ENCODE measurements at regions not wholly inside any gene's neighbourhood (a gene's known extent, or its start where the extent isn't known, plus 50 kb on each side); places are given as distances from the start of the nearest gene placed in this dataset.

DNA sequence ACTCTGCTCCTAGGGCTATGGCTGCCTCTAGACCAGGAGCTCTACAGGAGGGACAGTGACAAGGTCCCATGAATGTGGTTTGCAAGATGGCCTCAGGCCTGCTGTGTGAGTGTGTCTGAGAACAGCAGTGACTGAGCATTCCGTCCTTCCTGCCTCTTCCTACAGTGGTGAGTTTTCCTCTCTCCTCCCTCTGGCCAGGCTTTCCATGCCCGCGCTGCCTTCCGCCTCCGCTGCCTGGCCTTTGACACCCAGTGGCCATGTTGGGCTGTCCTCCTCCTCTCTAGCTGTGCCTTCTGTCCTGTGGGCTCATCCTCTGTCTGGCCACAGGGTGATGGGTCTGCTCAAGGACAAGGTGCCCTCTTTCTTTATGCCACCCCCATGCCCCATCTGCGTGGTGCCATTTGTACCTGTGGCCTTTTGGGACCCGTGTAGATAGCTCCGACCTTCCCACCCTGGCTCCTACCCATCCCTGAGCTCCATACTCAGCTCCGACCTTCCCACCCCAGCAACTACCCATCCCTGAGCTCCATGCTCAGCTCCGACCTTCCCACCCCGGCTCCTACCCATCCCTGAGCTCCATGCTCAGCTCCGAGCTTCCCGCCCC is 970.4 kb downstream of the BRD1 start:
- FAIRE-seq: no peak

DNA sequence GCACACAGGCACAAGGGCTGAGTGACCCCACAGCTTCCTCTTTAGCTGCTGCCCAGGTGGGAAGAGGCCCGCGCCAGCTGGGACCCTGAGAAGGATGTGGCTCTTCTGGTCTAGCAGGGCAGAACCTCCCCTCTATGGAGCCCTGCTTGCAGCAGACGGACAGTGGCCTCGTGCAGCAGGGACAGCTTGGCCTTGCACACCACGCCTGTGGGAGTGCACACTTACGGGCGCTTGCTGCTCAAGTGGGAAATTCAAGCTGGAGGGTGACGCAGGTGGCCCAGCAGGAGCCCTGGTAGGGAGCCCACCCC is 971.4 kb downstream of the BRD1 start:
- DNase-seq (ENCODE audit: insufficient read length, low spot score) (no peak), FAIRE-seq (no peak)

More for the DNA sequence above, 970.4 kb downstream of the BRD1 start:
- DNase-seq (ENCODE audit: insufficient read length, low spot score): no peak

DNA sequence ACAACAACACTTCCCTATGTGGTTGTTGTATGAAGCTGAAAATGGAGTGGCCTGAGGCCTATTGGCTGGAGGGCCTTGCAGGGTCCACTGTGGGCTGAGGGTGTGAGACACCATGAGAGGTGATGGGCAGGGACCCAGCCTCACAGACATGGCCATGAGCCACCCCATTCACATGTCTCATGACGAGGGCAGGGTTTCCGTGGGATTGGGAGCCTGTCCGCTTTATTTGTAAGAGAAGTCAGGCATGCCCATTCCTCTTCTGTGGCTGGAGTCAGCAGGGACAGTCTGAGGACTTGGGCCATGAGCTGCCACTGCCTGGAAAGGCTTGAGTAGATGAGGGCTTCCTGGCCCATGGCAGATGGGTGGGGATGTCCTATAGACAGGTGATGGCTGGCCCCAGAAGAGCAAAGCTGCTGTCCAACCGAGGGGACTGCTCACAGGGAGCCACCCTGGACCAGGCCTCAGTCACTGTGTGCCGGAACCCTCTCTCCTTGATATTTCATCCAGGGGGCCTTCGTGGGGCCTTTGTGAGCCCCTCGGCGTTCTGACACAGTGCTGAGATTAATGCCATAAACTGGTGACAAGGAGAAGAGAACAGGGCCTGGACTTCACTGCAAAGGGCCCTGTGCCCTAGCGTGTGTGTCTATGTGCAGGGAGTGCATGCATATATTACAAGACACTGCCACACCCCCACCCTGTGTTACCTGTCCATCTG is 971.9 kb downstream of the BRD1 start:
- DNase-seq (ENCODE audit: insufficient read length, low spot score) (no peak), FAIRE-seq (no peak)

DNA sequence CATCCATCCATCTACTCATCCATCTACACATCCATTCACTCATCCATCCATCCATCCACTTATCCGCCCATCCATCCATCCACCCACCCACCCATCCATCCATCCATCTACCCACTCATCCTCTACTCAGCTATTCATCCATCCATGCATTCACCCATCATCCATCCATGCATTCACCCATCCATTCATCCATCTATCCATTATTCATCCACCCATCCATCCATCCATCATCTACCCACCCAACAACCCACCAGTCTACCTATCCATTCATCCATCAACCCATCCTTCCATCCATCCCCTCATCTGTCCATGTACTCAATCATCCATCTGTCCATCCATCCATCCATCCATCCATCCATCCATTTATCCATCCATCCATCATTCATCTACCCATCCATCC is 972.7 kb downstream of the BRD1 start:
- no peak for FAIRE-seq
- DNase-seq (ENCODE audit: insufficient read length, low spot score): no peak

DNA sequence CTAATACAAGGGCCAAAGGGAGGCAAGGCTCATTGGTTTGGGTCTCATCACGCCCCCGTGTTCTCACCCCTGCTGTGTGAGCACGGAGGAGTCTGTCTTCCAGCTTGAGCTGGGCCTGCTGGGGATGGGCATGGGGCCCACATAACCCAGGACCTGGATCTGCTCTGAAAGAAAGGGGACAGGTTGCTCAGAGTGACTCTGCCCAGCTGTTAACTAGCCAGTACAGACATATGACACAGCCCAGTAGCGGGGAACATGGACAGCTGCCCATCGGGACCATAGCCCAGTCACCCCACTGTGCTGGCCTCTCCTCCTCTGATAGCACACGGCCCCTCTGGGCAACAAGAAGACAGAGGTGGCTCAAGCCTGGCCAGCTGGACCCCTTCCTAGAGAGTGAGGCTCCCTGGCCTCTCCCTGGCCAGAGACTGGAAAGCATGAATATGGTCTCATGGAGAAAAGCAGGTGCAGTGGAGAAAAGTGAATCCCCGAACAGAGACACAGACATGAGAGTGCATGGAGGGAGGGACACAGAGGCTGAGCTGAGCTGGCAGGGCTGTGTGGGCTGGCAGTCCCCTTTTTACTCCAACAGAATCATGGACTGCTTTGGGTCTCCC is 973.9 kb downstream of the BRD1 start:
- no peak for DNase-seq (ENCODE audit: insufficient read length, low spot score)
- FAIRE-seq: no peak

DNA sequence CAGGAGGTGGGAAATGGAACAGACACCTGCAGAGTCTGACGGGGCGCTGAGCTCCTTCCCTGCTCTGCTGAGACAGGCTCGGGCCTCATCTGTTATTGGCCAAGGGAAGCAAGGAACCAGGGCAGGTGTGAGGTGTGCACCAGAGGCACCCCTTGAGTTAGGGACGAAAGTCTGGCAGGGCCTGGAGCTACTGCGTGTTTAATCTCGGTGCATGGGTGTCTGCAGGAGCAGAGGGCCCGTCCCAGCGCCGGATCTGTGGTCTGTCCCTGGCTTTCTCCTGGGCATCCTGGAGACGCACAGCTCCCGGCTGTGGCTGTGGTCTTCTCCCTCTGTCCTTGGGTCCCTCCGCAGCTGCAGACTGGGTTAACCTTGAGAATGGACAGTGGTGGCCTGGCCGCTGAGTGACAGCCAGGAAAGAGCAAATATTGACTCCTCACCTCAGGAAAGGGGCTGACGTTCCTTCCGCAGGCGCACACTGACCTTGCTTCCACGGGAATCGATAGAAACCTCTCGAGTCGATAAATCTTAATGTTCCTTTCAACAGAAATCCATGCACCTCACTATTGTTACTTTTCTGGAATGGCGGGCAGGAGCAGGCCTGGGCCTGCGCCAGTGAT is 975.6 kb downstream of the BRD1 start:
- no peak for DNase-seq (ENCODE audit: insufficient read length, low spot score)
- no peak for FAIRE-seq

DNA sequence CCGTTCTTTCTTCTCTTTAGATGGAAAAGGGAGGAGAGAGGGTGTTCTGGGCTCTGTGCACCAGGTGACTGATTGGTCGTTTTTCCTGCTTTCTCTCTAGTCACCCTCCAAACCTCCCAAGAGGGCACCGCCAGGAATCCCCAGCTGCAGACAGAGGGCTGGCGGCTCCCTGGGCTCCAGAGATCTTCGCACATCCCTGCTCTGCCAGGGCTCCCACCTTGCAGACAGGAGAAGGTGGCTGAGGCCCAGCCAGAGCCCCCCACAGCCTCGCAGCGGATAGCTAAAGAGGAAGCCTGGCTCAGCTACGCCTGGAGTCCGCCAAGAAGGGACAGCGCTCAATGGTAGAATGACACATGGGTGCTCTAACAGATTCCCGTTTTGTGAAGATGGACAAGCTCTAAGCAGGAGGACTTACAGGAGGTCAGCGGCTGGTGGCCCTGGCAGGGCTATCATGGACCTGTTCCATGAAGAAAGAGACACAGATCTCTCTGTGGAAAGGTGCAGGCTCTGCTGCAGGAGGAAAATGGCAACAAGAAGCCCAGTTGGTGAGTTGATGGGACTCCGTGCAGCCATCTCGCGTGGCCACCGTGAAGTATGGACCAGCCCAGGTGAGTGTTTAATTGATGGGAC is 976.9 kb downstream of the BRD1 start:
- FAIRE-seq (no peak), DNase-seq (ENCODE audit: insufficient read length, low spot score) (no peak)

DNA sequence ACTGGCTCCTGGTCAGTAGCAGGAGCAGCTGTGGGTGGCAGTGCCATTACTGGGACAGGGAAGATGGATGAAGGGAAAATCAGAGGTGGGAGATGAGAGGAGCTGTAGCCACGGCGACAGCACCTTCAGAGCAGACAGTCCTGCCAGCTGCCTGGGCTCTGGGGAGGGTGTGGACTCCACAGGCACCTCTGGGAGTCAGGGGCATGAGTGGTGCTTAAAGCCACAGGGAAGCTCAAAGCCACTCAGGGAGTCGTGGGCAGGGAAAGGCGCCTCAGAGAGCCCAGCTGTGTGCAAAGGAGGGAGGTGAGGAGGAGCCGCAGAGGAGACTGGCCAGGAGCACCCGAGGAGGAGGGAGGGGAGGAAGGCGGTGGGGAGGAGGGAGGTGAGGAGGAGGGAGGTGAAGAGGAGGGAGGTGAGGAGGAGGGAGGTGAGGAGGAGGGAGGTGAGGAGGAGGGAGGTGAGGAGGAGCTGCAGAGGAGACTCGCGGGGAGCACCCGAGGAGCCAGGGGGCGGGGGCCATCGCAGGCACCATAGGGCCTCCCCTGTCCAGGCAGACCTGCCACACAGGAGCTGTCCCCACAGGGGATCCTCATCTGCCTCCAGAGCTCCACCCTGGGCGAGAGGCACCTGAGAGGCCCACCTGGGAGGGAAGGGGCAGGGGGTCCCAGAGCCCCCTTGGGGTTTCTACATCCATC is 977.6 kb downstream of the BRD1 start:
- FAIRE-seq: no peak
- no peak for DNase-seq (ENCODE audit: insufficient read length, low spot score)

DNA sequence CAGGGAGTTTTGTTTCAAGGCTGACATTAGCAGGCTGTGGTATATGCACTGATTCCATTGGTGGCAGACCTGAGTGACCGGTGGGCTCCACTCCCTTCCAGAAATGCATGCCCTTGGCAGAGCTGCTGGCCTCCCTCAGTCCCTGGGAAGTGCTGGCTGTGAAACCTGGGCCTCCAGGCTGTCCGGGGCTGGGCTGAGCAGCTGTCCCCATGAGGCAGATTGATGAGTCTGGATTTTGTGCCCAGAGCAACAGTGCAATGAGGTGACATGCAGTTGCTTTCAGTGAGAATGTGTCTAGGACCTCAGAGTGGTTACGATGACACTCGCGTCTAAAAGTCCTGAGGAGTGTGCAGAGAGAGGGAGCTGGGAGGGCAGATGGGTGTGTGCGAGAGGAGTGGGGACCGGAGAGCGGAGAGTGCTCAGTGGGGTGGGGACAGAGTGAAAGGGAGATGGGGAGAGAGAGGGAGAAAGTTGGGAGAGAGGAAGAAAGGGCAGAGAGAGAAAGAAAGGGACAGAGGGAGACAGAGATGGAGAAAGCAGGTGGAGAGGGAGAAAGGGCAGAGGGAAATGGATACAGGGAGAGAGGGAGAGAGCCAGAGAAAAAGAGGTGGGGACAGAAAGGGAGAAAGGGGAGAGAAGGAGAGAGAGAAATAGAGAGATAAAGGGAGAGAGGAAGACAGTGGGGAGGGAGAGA is 978.3 kb downstream of the BRD1 start:
- no peak for FAIRE-seq
- DNase-seq (ENCODE audit: insufficient read length, low spot score): no peak

DNA sequence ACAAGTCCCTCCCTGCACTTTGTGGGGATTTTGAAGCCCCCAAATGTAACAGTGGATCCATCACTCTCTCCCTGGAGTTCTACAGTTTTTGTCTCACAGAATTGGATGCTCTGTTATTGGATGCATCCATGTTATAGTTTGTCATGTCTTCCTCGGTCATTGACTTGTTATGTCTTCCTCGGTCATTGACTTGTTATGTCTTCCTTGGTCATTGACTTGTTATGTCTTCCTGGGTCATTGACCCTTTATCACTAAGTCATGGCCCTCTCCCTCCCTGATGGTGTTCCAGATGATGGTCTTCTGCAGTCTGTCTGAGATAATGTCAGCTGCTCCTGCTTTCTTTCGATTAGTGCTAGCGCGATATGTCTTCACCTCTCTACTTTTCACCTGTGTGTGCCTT is 981.5 kb downstream of the BRD1 start:
- no peak for FAIRE-seq

DNA sequence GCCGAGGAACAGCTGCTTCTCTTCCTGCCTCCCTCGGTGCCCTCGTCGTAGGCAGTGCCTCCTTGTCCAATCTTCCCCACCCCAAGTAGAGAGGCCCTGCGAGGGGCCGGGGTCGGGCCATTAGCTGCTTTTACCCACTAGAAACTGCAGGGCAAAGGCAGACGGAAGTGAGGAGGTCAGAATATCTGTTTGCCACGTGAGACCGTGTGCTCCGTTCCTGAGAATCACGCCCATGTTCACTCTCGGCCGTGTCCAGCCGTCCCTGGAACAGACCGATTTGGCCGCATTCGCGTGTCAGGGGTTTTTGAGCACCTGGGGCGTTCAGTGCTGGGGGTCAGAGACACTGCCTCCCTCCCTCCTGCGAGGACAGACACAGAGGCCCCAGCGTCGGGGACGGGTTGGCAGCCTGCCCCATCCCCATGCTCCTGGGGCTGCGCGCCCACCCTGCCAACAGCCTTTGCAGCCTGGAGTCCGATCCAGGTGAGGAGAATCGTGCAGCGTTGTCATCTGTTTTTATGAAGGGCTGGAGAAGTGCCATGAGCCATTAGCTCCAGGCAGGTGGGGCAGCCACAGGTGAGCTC is 982.2 kb downstream of the BRD1 start:
- no peak for FAIRE-seq

More for the DNA sequence above, 981.5 kb downstream of the BRD1 start:
- no peak for DNase-seq (ENCODE audit: insufficient read length, low spot score)

DNA sequence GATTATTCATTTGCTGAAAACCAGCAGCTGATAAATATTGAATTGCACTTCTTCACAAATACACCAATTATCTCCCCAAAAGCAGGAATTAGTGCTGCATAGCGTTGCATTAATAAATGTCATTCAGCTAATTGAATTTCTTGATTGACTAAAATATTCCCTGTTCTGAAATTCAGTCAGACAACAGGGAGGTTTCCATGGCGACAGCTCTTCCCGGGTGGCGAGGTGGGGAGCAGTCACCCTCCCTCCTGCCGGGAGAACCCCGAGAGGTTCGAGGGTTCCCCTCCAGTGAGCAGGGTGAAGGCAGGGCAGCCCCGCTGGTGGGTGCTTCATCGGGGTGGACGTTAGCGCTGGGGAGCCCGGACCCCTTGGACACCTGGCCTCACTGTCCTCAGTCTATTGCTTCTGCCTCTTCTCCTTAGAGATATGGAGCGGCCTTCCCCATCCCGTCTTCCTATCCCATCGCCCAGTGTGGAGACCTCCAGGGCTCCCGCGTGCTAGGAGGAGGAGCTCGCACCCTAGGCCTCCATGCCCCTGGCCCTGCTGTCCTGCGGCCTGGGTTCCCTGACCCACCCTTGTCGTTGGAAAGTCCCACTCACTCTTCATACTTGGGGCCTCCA is 983.5 kb downstream of the BRD1 start:
- FAIRE-seq (no peak), DNase-seq (ENCODE audit: insufficient read length, low spot score) (no peak)

More for the DNA sequence above, 982.2 kb downstream of the BRD1 start:
- DNase-seq (ENCODE audit: insufficient read length, low spot score): no peak

DNA sequence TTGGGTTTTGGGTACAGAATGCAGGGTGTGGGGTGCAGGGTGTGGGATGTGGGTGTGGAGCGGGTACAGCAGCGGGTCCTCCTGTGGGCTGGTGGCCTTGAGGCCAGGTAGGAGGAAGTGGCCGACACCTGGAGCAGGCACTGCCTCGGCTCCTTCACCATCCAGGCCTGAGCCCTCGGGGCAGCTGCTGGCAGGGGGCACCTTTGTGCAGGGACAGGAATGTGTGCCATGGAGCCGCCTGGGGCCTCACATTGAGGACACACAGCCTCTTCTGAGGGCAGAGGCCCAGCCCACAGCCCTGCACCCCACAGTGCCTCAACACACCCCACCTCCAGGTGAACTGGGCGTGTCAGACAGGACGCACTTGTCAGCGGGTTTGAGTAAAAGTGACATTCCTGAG is 984.0 kb downstream of the BRD1 start:
- DNase-seq (ENCODE audit: insufficient read length, low spot score) (no peak), FAIRE-seq (no peak)

DNA sequence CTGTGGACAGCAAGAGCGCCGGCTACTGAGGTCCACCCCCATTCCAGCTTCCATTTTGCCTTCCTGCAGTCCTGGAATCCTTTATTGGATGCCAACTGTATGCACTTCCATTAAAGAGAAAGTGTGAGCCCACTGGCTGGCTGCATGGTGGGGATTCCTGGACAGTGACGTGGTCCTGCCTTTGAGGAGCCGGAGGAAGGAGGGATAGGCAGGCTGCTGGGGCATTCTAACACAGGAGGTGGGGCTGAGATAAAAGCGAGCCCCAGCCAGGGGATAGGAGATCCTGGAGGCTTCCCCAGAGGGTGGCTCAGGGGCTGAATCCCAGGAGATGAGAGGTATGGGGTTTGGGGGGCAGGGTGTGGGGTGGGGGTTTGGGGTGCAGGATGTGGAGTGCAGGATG is 984.7 kb downstream of the BRD1 start:
- no peak for DNase-seq (ENCODE audit: insufficient read length, low spot score)
- no peak for FAIRE-seq

DNA sequence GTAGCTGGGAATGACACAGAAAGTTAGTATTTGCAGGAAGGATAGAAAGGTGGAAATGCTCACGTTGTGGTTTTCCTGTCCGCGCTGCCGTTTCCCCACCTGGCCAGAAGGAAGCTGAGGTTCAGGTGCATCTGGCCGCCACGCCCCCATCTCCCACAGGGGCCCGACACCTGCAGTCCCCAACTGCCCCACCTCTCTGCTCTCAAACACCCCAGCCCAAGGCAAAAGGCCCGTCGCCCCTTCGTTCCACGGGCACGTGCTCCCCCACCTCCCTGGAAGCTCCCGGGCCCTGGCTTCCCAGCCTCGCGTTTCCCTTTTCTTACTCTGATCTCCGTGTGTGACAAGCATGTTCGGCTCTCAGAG is 985.1 kb downstream of the BRD1 start:
- DNase-seq (ENCODE audit: insufficient read length, low spot score): no peak
- no peak for FAIRE-seq

DNA sequence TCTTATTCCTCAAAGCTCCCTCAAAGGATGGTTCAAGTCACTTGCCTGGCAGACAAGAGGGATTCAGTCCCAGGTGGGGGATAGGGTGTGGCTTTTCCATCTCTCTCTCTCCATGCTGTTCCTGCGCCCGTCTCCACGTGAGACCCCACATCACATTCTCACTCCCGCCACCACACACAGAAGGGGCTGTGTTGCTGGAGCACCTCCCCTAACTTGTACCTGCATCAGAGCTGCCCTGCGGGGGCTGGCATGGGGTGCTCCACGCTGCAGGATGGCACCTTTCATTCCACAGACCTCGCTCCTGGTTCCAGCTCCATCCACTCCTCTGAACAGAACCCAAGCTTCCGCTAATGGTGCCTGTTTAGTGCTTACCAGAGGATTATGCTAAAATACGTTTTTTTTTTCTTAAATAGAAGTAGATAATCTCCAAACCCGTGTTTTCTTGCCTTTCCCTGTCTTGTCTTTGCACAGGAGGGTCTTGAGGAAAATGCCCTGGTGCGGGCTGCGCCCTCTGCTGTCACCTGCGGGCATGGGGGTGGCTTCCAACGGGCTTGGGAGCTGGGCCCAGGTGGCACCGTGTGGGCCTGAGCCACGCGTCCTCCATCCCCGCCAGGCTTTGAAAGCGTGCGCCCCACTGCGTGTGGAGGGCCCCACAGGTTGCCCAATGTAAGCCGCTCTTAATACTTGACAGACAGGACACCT is 985.6 kb downstream of the BRD1 start:
- FAIRE-seq: no peak
- DNase-seq (ENCODE audit: insufficient read length, low spot score): no peak

DNA sequence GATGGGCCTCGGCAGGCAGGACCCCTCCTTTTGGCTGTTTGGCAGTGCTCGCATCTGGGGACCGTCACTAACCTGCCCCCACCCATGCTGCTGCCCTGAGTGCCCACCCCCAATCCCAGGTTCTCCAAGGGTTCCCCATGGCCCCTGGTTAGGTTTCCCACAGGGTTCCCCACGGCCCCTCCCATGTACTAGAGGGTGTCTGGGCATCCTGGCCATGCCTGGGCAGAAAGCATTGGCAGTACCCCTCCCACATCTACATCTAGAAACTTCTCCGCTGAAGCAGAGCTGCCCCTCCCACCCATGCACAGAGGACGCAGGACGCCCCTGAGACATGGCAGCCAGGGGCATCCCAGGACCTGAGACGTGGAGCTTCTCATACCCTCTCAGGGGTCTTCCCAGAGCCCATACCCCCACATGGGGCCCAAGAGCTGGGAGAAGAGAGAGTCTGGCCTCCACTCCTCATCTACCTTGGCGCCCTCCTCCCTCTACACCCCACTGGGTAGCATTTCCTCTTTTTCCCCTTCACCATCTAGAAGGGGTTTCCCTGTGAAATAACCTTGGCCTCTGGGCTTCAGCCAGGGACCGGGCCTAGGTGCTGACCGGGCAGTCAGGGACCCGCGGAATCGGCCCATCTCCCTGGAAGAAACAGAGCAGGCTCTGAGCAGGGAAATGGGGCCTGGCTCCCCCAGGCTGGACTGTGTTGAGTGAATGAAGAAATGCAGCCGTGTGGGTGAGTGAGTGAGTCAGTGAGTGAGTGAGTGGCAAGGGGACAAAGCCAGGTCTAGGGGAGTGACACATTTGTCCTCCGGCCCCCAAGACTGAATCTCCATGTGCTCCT is 987.3 kb downstream of the BRD1 start:
- DNase-seq (ENCODE audit: insufficient read length, low spot score): no peak
- no peak for FAIRE-seq

Measured in HTR-8/SVneo (cell line).